GM19025 (cell line): ENCODE measurements at regions not wholly inside any gene's neighbourhood (a gene's known extent, or its start where the extent isn't known, plus 50 kb on each side); places are given as distances from the start of the nearest gene placed in this dataset.

Experiments used
- ATAC-seq: cut with Tn5 transposase; IDR thresholded peaks from one replicate; pipeline ENCODE4 v1.9.1; 2021; ENCODE audit warnings: mild to moderate bottlenecking, low read depth, moderate library complexity; ENCODE audit not compliant: unreplicated experiment

GRCh38 chr15:97126553-97127233 is 796.2 kb downstream of the NR2F2 start:
- ATAC-seq = no peak

- no peak for ATAC-seq
These were observed 799.2 kb downstream of the NR2F2 start for GRCh38 chr15:97129674-97130073.

GRCh38 chr15:97140216-97140615 is 809.7 kb downstream of the NR2F2 start:
- no peak for ATAC-seq

GRCh38 chr15:97141360-97141759 is 810.9 kb downstream of the NR2F2 start:
- no peak for ATAC-seq

GRCh38 chr15:97141871-97142270 is 811.4 kb downstream of the NR2F2 start:
- ATAC-seq = no peak

- no peak for ATAC-seq
These were observed 813.3 kb downstream of the NR2F2 start for GRCh38 chr15:97143592-97144376.

- no peak for ATAC-seq
These were observed 813.8 kb downstream of the NR2F2 start for GRCh38 chr15:97144377-97144711.

GRCh38 chr15:97146929-97147870 is 813.3 kb upstream of the ARRDC4 start:
- ATAC-seq = no peak

GRCh38 chr15:97153356-97153965 is 807.0 kb upstream of the ARRDC4 start:
- ATAC-seq = no peak

- ATAC-seq = no peak
These were observed 803.7 kb upstream of the ARRDC4 start for GRCh38 chr15:97156739-97157265.

GRCh38 chr15:97162805-97163495 is 797.6 kb upstream of the ARRDC4 start:
- ATAC-seq = no peak

GRCh38 chr15:97165205-97165604 is 795.3 kb upstream of the ARRDC4 start:
- ATAC-seq = no peak

GRCh38 chr15:97168704-97169475 is 791.6 kb upstream of the ARRDC4 start:
- no peak for ATAC-seq

GRCh38 chr15:97171556-97171955 is 788.9 kb upstream of the ARRDC4 start:
- no peak for ATAC-seq

GRCh38 chr15:97174886-97175540 is 785.5 kb upstream of the ARRDC4 start:
- no peak for ATAC-seq

GRCh38 chr15:97177151-97177577 is 783.3 kb upstream of the ARRDC4 start:
- no peak for ATAC-seq

GRCh38 chr15:97182581-97182980 is 777.9 kb upstream of the ARRDC4 start:
- no peak for ATAC-seq

GRCh38 chr15:97189162-97189780 is 771.2 kb upstream of the ARRDC4 start:
- no peak for ATAC-seq
